Upper lobe of left lung (tissue), 6 donors: ENCODE measurements at regions not wholly inside any gene's neighbourhood (a gene's known extent, or its start where the extent isn't known, plus 50 kb on each side); places are given as distances from the start of the nearest gene placed in this dataset.

Source experiments
- ATAC-seq, 2 donors: fragments of 200-7000 bp; cut with Tn5 transposase; one replicate each; pipeline ENCODE4 v1.9.1; 2022; ENCODE audit warnings: mild to moderate bottlenecking in 2 of 2, moderate library complexity in 2 of 2; ENCODE audit not compliant: low FRiP score in 2 of 2
- DNase-seq, 2 donors: peaks; one replicate each; pipeline ENCODE4 v3.0.0-alpha.2; 2019 to 2020
- H3K27ac ChIP-seq, 4 donors: fragments of 200-600 bp; sonication (generic); one replicate each; pipeline ENCODE4 v1.5.1; 2016 to 2019
- H3K27me3 ChIP-seq, 4 donors: fragments of 200-600 bp; sonication (generic); one replicate each; pipeline ENCODE4 v1.5.1; 2017 to 2019
- H3K36me3 ChIP-seq, 4 donors: fragments of 200-600 bp; sonication (generic); one replicate each; pipeline ENCODE4 v1.5.1; 2016 to 2019
- H3K4me1 ChIP-seq, 4 donors: fragments of 200-600 bp; sonication (generic); one replicate each; pipeline ENCODE4 v1.5.1; 2018 to 2019
- H3K4me3 ChIP-seq, 4 donors: fragments of 200-600 bp; sonication (generic); one replicate each; pipeline ENCODE4 v1.5.1; 2017 to 2019; ENCODE audit warnings: mild to moderate bottlenecking in 2 of 4, moderate library complexity in 1 of 4
- H3K9me3 ChIP-seq, 4 donors: fragments of 200-600 bp; sonication (generic); one replicate each; pipeline ENCODE4 v1.5.1; 2018 to 2019
- EP300 ChIP-seq, 4 donors: sonication (generic); formaldehyde crosslinking; IDR thresholded peaks; one replicate each; pipeline ENCODE4 v1.5.1; 2017; ENCODE audit warnings: antibody characterized with exemption in 4 of 4, control low read depth in 2 of 4
- POLR2A ChIP-seq, 4 donors: fragments of 450-650 bp; IDR thresholded peaks; one replicate each; pipeline ENCODE4 v1.5.1; 2016 to 2017; ENCODE audit warnings: antibody characterized with exemption in 4 of 4, mild to moderate bottlenecking in 2 of 4
- POLR2AphosphoS5 ChIP-seq, 2 donors: sonication (generic); formaldehyde crosslinking; IDR thresholded peaks; one replicate each; pipeline ENCODE4 v1.5.1; 2017; ENCODE audit warnings: antibody characterized with exemption in 2 of 2
- WGBS, 2 donors: methylation state at CpG; one replicate each; pipeline ENCODE4 v1.1.5; 2017 to 2018; 5-methylcytosine and 5-hydroxymethylcytosine counted together
- TF ChIP-seq, protein P1 (sequence below), 6 experiments: fragments of 450-650 bp in 4 of 6; fragments of 200-600 bp in 2 of 6; sonication (generic) in 2 of 6; IDR thresholded peaks; one replicate each; pipeline ENCODE4 v1.5.1; 2016 to 2019; ENCODE audit warnings: antibody characterized with exemption in 6 of 6
- donor health status: DM: no; HTN: no; CAD: no; lungs with moderate emphysema.
- donor health status: DM: no; HTN: yes; CAD: no; lungs with severe emphysema.

DNA sequence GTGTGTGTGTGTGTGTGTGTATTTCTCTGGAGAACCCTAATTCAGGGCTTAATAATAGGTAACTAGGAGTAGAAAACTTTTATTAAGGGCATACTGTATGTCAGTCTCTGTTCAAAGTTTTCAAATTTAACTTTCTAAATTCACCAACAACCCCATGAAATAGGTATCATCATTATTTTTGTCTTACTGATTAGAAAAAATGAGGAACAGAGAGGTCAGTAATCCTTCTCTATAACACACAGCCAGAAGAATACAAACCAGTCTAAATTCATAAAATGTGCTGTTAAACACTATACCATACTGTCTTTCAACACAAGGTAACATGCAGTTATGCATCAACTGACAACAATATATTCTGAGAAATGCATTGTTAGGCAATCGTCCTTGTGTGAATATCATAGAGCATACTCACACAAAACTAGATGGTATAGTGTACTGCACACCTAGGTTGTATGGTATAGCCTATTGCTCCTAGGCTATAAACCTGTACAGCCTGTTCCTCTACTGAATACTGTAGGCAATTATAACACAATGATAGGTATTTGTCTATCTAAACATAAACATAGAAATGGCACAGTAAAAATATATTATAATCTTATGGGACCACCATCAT is 143.1 kb downstream of the PTH2R start:
- DNase-seq (no peak), ATAC-seq (no peak)
- H3K9me3 ChIP-seq: no peaks in the 10 kb centered on the region
- no peaks in the 10 kb centered on the region for H3K27me3 ChIP-seq
- H3K36me3 ChIP-seq: no peaks in the 10 kb centered on the region
- H3K27ac ChIP-seq: no peak overlapping the region
- no peak for TF ChIP-seq POLR2A (IDR thresholded peaks at IDR 0.05)
- TF ChIP-seq, protein P1, sequence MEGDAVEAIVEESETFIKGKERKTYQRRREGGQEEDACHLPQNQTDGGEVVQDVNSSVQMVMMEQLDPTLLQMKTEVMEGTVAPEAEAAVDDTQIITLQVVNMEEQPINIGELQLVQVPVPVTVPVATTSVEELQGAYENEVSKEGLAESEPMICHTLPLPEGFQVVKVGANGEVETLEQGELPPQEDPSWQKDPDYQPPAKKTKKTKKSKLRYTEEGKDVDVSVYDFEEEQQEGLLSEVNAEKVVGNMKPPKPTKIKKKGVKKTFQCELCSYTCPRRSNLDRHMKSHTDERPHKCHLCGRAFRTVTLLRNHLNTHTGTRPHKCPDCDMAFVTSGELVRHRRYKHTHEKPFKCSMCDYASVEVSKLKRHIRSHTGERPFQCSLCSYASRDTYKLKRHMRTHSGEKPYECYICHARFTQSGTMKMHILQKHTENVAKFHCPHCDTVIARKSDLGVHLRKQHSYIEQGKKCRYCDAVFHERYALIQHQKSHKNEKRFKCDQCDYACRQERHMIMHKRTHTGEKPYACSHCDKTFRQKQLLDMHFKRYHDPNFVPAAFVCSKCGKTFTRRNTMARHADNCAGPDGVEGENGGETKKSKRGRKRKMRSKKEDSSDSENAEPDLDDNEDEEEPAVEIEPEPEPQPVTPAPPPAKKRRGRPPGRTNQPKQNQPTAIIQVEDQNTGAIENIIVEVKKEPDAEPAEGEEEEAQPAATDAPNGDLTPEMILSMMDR (IDR thresholded peaks at IDR 0.05): no peak
- H3K4me1 ChIP-seq: no peaks in the 10 kb centered on the region
- no peak overlapping the region for H3K4me3 ChIP-seq
- 72 to 79% methylated on average over 1 of the region's 1 CpG for WGBS, 2 donors

DNA sequence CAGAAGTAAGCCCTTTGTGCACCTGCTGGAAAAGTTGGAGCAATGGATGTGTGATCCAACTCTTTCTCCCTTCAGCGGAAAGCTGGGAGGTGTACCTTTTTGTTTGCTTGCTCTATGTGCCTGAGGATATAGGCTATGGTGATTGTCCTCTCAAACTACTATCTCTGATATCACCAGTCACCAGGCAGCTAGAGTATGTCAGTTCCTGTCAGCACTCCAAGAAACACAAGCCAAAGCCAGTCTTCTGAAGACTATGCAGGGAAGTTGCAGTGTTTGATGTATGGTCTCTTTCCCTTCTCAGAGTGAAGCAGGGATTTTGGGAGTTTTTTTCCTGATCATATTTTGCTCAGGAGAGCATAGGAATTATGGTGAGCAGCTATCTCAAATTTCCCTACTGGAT is 146.4 kb downstream of the PTH2R start:
- Histone ChIP-seq H3K4me3 (no peak overlapping the region), H3K27me3 (no peaks in the 10 kb centered on the region), H3K27ac (no peak overlapping the region), H3K4me1 (no peaks in the 10 kb centered on the region), H3K9me3 (no peaks in the 10 kb centered on the region), H3K36me3 (no peaks in the 10 kb centered on the region)
- DNase-seq (no peak), ATAC-seq (no peak)
- TF ChIP-seq POLR2A (IDR thresholded peaks at IDR 0.05) (no peak), POLR2AphosphoS5 (IDR thresholded peaks at IDR 0.05) (no peak), EP300 (IDR thresholded peaks at IDR 0.05) (no peak)
- TF ChIP-seq, protein P1 (IDR thresholded peaks at IDR 0.05): no peak
- WGBS, 2 donors: 82 to 85% methylated on average over 1 of the region's 1 CpG

DNA sequence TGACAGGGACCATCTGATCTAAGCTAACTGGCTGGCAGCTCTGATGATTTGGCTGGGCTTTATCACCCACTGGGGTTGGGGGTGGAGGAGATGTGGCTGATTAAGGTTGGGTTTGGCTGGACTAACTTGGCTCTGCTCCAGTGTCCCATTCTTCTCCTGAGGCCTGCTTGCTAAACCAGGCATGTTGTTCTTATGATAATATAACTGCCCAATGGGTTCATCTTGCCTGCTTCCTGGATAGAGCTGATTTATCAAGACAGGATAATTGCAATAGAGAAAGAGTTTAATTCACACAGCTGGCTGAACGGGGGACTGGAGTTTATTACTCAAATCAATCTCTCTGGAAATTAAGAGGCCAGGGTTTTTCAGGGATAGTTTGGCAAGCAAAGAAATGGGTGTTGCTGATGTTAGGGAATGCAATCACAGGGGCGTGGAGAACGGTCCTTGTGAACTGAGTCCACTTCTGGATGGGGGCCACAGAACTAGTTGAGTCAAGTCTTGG is 150.4 kb downstream of the PTH2R start:
- H3K27me3 ChIP-seq: no peaks in the 10 kb centered on the region
- H3K4me1 ChIP-seq: no peaks in the 10 kb centered on the region
- no peaks in the 10 kb centered on the region for H3K36me3 ChIP-seq
- H3K4me3 ChIP-seq: no peak overlapping the region
- DNase-seq (no peak), ATAC-seq (peak in 1 of 2 donors; percentile 90)
- TF ChIP-seq EP300 (IDR thresholded peaks at IDR 0.05) (no peak), POLR2A (IDR thresholded peaks at IDR 0.05) (no peak), POLR2AphosphoS5 (IDR thresholded peaks at IDR 0.05) (no peak)
- TF ChIP-seq, protein P1 (IDR thresholded peaks at IDR 0.05): no peak
- H3K9me3 ChIP-seq: no peaks in the 10 kb centered on the region
- no peak overlapping the region for H3K27ac ChIP-seq
- 55 to 62% methylated on average over 3 of the region's 3 CpGs for WGBS, 2 donors

DNA sequence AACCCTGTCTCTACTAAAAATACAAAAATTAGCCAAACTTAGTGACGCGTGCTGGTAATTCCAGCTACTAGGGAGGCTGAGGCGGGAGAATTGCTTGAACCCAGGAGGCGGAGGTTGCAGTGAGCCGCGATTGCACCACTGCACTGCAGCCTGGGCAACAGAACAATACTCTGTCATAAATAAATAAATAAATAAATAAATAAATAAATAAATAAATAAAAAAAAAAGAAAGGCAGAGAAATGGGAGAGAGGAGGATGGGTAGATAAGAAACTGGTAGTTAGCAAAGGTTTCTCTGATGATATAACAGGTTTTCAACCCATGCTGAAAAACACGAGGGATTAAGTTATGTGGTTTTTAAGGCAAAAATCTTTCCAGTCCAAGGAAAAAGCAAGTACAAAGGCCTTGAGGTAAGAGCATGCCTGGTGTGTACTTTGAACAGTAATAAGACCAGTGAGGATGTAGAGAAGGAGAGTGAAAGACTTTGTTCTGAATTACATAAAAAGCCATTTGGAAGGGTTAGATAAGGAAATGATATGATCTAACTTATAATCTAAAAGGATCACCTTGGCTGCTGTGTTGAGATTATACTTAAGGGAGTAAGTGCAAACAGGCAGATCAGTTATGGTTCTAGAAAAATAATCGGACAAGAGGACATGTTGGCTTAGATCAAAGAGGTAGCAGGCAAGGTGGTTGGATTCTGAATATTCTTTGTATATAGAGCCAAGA is 159.3 kb downstream of the PTH2R start:
- WGBS, 2 donors: 84 to 88% methylated on average over 8 of the region's 8 CpGs
- ATAC-seq (no peak), DNase-seq (peak in 1 of 2 donors; percentile 2)
- Histone ChIP-seq H3K9me3 (no peaks in the 10 kb centered on the region), H3K36me3 (no peaks in the 10 kb centered on the region), H3K27me3 (no peaks in the 10 kb centered on the region), H3K4me1 (no peaks in the 10 kb centered on the region), H3K27ac (no peak overlapping the region), H3K4me3 (no peak overlapping the region)
- TF ChIP-seq, protein P1 (IDR thresholded peaks at IDR 0.05): no peak

DNA sequence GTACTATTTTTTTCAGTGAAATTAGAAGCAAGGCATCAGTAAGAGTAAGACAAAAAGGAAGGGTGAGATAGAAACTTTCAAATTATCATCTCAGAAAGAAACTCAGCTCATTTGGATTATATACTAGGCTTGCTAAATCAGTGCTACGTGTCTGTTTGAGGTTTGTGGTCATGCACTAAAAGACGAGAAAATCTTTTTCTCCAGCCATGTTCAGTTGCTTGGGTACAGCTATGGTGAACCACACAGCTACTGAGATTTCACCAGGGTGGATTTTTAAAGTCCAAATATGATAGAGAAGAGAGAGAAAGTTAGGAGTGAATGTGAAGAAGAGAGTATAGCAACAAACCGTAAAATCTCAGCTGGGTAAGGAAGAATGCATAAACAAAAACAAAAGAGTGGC is 161.6 kb downstream of the PTH2R start:
- no peaks in the 10 kb centered on the region for H3K9me3 ChIP-seq
- H3K27me3 ChIP-seq: no peaks in the 10 kb centered on the region
- no peak overlapping the region for H3K4me3 ChIP-seq
- ATAC-seq (no peak), DNase-seq (no peak)
- 74% methylated on average over 3 of the region's 3 CpGs for WGBS, 2 donors
- H3K4me1 ChIP-seq: no peaks in the 10 kb centered on the region
- no peaks in the 10 kb centered on the region for H3K36me3 ChIP-seq
- TF ChIP-seq POLR2AphosphoS5 (IDR thresholded peaks at IDR 0.05): no peak
- TF ChIP-seq EP300 (IDR thresholded peaks at IDR 0.05): no peak
- no peak for TF ChIP-seq POLR2A (IDR thresholded peaks at IDR 0.05)
- TF ChIP-seq, protein P1 (IDR thresholded peaks at IDR 0.05): no peak
- no peak overlapping the region for H3K27ac ChIP-seq
